ENCODE measurements at regions not wholly inside any gene's neighbourhood (a gene's known extent, or its start where the extent isn't known, plus 50 kb on each side); places are given as distances from the start of the nearest gene placed in this dataset.
"Not testable (repeated sequence)": the region's sequence is repeated elsewhere in the genome, so short reads cannot be mapped to it uniquely, and the experiment has no call there.

- DNase-seq = no peak
Observed at GRCh38 chr5:108531367-108532128, 149.7 kb upstream of the FBXL17 start.

- no peak for DNase-seq
Observed at GRCh38 chr5:108530706-108531105, 148.8 kb upstream of the FBXL17 start.

DNA sequence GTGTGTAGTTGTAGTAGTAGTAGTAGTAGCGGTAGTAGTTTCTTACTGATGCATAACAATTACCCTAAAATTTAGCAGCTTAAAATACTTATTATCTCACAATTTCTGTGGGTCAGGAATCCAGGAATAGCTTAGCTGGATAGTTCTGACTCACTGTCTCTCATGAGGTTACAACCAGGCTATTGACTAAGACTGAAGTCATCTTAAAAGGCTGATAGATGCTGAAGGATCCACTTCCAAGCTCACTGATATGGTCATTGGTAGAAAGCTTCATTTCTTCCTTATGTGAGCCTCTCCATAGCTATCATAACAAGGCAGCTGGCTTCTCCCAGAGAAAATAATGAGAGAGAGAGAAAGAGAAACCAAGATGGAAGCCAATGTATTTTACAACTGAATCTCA, 147.5 kb upstream of the FBXL17 start:
- no peak for DNase-seq

- no peak for DNase-seq
Observed at GRCh38 chr5:108528655-108529054, 146.8 kb upstream of the FBXL17 start.

DNA sequence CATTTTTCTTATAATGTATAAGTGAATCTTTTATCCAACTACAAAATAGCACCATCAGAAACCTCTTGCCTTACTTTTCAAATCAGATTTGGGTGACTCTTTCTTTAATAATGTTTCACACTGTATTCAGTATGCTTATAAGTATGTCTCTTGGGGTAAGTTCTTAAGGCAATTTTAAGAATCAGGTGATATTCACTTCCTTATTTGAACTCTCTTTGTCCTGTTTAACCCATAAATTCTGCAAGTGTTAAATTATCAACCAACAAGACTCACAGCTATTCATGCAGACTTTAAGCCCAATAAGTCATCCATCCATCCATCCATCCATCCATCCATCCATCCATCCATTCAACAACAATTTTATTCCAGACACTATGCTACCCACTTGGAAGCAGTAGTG, 142.7 kb upstream of the FBXL17 start:
- no peak for DNase-seq

GRCh38 chr5:108523360-108523759, 141.5 kb upstream of the FBXL17 start:
- no peak for DNase-seq

DNA sequence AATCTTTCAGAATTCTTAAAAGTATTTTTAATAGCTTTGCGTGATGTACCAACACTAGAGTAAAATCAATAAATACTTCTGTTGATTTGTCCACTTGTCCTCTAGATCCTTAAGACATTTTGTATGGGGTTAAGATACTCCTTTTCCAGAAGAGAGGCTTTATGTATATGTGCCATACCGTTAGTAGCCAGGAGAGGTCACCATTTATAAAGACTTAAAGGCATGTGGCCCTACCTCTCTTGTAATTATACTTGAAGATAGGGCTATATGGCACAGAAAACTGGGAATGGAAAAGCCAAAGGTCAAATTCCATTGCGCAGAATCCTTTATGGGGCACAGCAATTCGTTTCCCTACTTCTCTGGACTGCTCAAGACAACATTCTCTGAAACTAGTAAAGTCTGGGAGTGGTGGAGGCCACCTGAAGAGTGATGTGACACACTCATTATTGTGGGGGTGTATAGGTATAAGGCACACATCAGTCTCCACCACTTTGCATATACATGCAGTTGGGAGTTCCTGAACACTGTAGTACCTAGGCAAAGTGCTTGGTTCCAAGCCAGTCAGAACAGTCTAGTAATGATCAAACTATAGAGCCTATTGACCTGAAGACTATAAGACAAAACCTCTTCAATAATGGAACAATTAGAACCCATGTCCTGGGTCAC, 140.1 kb upstream of the FBXL17 start:
- DNase-seq = no peak

DNA sequence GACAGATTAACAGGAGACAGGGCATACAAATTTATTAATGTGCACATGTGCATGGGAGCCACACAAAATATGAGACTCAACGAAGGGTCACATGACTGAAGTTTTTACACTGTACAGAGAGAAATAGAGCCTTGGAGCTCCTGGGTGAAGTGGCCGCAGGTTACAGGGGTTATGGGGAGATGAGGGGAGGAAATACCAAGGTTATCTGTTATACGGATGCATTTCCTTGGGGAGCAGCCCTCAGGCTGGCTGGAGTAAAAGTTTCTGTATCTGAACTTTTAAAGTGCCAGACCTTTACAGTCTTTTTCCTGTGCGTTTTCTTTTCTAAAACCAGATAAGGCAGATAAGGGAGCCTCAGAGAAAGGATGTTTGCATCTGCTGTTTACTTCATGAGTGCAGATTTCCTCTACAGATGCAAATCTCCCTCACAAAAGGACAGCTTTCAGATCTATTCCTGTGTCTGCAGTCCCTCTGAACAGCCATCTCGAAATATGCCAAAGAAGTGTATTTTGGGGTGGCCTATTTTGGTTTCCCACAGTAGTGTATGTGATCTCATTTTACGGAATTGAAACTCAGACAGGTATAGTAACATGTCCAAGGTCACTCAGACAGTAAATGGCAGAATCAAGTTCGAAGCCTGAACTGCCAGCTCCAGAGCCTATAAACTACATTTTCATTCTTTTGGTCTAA, 139.3 kb upstream of the FBXL17 start:
- DNase-seq = no peak

DNA sequence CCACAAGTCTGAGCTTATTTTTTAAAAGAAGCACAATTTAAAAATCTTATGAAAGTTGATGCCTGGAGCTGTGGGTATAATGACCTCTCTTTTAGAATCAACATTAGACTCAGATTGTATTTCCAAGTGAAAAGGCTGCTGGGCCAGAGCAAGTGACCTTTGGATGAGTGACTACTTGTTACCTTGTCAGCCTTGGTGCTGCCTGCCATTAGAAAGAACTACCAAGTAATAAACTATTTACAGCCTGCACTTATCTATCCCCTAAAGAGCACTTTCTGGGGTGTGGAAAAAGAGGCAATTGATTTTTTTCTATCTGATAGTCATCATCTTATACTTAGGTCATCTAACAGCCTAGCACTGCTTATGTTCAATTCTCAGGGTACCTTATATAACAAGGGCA, 134.9 kb upstream of the FBXL17 start:
- DNase-seq = no peak

DNA sequence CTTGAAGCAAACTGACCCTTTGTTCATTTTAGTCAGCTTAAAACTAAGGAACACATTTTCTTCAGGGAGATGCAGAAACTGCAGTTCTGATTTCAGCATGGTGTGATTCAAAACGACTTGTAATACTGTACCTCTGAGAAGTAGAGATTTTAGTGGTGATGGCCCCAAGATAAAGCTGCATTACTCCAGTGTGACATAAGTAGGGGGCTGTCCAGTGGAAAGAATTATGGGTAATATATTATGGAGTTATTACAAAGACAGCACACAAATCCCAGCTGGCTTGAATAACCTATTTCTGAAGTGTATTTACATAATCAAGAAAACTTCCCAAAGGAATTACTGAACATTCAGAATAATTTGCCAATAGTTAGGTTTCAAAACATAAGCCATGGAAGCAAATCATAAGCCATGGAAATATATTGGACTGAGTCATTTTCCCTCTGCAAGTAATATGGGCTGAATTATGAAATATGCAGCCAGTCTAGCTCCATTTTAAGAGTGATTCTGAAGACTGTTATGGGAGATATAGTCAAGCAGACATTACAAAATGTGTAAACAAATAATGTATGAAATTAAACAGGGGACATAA, 133.7 kb upstream of the FBXL17 start:
- no peak for DNase-seq

DNA sequence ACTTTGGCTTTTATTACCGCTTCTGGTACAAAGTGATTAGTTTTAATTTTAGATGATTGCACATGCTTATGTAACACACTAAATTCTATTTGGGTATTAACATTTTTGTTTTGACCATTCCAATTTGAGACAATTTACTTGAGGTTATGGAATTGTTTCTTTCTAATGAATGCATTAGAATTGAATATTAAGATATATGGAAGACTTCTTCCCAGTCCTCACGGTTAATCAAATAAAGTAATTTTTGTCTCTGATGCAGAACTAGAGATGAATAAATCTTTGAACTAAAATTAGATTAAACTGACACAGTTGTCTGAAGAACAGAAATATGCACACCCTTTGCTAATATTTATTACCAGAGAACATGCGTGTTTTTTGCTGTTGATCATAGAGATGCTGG, 127.1 kb upstream of the FBXL17 start:
- DNase-seq = no peak

- peak in 9 of 56 donors; percentile 2 to 55 (median 5) for DNase-seq
Observed at GRCh38 chr5:108507631-108508030, 125.7 kb upstream of the FBXL17 start.

GRCh38 chr5:108505608-108506007, 123.7 kb upstream of the FBXL17 start:
- DNase-seq = no peak

DNA sequence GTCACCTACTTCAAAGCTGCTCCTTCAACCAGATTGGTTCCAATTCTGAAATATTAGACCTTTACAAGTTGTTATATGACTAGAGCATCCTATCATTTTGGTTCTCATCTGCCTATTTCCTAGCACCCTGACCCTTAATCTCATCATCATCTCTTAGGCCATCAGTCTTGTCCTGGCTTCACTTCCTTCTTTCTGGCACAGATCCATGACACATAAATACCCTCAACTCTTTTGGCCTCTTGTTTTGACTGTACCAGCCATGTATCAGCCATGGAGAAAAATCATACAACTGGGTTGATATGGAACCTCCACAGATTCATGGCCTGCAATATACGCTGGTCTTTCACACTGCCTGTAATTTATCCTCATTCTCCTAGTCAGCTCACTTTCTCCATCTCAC, 123.1 kb upstream of the FBXL17 start:
- DNase-seq = no peak

DNA sequence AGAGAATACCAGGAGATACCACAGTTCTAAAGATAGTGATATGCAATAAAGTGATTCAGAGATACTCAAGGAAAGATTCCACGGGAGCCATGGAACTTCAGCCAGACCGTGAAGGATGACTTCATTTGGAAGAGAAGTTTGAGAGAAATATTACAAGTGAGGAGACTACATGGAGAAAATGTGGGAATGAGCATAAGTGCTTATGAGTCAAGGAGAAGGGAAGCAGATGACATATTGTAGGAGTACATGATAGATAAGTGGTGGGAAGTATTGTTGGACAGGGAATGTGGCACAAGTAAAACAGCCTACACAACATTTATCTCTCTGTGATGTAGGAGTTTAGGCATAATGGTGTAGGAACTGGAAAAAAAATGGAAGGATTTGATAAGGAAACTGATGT, 122.1 kb upstream of the FBXL17 start:
- DNase-seq = no peak

DNA sequence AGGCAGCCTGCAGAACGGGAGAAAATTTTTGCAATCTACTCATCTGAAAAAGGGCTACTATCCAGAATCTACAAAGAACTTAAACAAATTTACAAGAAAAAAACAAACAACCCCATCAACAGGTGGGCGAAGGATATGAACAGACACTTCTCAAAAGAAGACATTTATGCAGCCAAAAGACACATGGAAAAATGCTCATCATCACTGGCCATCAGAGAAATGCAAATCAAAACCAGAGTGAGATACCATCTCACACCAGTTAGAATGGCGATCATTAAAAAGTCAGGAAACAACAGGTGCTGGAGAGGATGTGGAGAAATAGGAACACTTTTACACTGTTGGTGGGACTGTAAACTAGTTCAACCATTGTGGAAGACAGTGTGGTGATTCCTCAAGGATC, 113.7 kb upstream of the FBXL17 start:
- not testable (repeated sequence) for DNase-seq

DNA sequence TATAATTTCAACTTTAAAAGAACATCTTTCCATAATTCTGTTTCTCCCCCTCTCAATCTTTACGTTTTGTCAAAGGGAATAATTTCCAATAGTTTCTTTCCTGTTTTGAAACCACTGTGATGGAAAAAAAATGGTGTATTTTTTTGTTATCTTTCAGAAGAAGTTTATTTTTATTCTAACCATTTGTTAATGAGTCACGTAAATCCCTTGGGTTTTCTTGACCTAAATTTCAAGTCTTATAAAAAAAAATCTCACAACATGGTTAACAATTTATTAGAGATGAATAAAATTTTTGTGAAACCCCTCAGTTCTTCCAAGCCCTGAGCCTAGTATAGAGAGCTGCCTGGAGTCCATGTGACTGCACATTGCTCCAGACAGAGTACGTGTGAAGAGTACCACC, 106.1 kb upstream of the FBXL17 start:
- no peak for DNase-seq

DNA sequence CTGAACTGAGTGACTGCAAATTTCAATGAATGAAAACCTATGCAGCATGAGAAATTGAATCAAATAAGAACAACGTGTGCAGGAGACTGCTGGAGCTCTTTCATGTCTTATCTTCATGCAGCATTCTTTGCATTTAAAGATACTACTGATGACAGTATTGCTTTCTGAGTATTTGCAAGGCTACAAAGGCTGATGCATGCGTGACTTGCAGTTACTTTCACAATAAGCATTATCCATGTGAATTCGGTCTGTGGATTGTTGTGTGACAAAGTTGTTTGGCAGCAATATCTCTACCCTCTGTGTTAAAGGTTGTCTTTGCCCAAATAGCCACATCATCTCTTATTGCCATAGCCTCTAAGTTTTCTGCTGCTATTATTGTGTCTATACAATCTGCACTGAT, 102.1 kb upstream of the FBXL17 start:
- DNase-seq = no peak

DNA sequence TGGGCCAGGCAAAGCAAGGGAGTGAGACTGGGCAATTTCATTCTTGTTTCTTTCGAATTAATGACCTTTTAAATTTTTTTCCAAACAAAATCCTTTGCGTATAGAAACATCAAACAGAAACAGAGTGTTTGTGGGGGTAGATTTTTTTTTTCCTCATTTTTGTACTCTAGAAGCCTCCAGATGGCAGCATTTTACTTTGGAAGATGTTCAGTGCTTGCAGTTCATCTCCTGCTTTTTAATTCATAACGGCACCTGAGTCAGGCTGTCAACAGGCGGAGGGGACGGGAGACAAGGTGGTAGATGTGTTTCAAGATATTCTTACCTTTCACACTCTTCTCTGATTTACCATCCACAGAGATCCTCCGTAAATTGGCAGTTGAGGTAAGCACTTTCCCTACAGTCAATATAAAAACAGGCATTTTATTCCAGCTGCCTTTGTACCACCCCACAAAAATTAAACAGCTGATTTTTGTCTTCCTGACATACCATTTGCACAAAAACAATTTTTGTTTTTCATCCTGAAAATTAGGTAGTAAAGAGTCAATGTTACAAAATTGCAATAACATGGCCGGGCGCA, 99.5 kb upstream of the FBXL17 start:
- DNase-seq = peak in 3 of 56 donors; percentile 1 to 4 (median 4)

DNA sequence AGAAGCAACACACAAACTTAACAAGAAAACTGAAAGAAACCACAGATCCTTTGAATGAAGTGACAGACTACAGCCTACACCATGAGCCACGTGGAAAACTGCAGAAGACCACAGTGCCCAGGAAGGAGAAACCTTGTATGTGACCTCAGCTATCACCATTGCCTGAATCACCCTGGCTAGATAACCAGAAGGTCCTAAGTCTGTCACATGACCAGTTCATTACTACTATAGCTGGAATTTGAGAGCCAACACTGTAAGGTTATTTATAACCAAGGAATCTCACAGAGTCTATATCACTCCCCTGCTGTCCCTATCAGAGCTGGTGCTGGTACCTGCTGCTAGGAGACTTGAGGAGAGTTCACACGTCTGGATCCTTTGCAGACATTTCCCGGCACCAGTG, 90.3 kb upstream of the FBXL17 start:
- DNase-seq = no peak

DNA sequence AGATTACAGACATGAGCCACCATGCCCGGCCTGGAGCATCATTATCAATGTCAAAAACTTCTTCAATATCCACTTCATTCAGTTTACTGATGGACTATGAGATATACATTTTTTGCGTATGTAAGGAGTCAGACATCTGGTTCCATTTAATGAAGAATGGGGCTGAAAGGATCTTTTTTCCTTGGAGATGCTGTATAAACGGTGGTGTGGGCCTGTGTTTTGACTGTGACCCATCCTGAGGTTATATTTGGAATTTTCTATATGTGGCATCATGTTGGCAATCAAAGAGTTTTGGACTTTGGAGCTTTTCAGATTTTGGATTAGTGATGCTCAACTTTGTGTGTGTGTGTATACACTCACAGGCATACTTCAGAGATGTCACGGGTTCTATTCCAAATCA, 85.7 kb upstream of the FBXL17 start:
- no peak for DNase-seq

All from nucleus accumbens (tissue), 56 donors.